Esophagus squamous epithelium (tissue), 4 donors: ENCODE measurements at regions not wholly inside any gene's neighbourhood (a gene's known extent, or its start where the extent isn't known, plus 50 kb on each side); places are given as distances from the start of the nearest gene placed in this dataset.

ENCODE experiments used
- CTCF ChIP-seq, 6 experiments: fragments of 450-650 bp in 4 of 6; fragments of 200-600 bp in 2 of 6; sonication (generic) in 2 of 6; IDR thresholded peaks; one replicate each; pipeline ENCODE4 v1.5.1; 2016 to 2019; ENCODE audit warnings: antibody characterized with exemption in 6 of 6, mild to moderate bottlenecking in 4 of 6, moderate library complexity in 4 of 6
- POLR2A ChIP-seq, 4 donors: fragments of 450-650 bp; IDR thresholded peaks; one replicate each; pipeline ENCODE4 v1.6.1; 2017; ENCODE audit warnings: antibody characterized with exemption in 4 of 4, mild to moderate bottlenecking in 4 of 4, moderate library complexity in 3 of 4

- TF ChIP-seq CTCF (IDR thresholded peaks at IDR 0.05) (no peak), POLR2A (IDR thresholded peaks at IDR 0.05) (no peak)
Measured at GRCh38 chr2:207357216-207357615, 172.5 kb upstream of the CREB1 start.
